Heart left ventricle (tissue), 16 donors: ENCODE measurements at regions not wholly inside any gene's neighbourhood (a gene's known extent, or its start where the extent isn't known, plus 50 kb on each side); places are given as distances from the start of the nearest gene placed in this dataset.

ENCODE experiments used
- ATAC-seq, 4 donors: fragments of 200-7000 bp; cut with Tn5 transposase; one replicate each; pipeline ENCODE4 v1.9.1; 2020 to 2022; ENCODE audit warnings: moderate library complexity in 4 of 4, mild to moderate bottlenecking in 3 of 4, moderate number of reproducible peaks in 1 of 4
- DNase-seq, 5 donors: peaks; one replicate each; pipeline ENCODE4 v3.0.0-alpha.2; 2020
- H3K27ac ChIP-seq, 12 donors: fragments of 200-600 bp; sonication (generic) in 4 of 12; one replicate each; pipeline versions ENCODE4 v1.5.0 to v1.8.0; 2016 to 2022; ENCODE audit warnings: mild to moderate bottlenecking in 2 of 12
- H3K27me3 ChIP-seq, 9 donors: fragments of 200-600 bp; sonication (generic) in 2 of 9; one replicate each; pipeline versions ENCODE4 v1.5.1 to v1.8.0; 2016 to 2022; ENCODE audit warnings: mild to moderate bottlenecking in 3 of 9
- H3K36me3 ChIP-seq, 9 donors: fragments of 200-600 bp; sonication (generic) in 2 of 9; one replicate each; pipeline versions ENCODE4 v1.5.0 to v1.8.0; 2018 to 2022; ENCODE audit warnings: mild to moderate bottlenecking in 2 of 9
- H3K4me1 ChIP-seq, 12 donors: fragments of 200-600 bp; sonication (generic) in 4 of 12; one replicate each; pipeline versions ENCODE4 v1.5.0 to v1.8.0; 2016 to 2022; ENCODE audit warnings: mild to moderate bottlenecking in 3 of 12
- H3K4me3 ChIP-seq, 12 donors: fragments of 200-600 bp; sonication (generic) in 4 of 12; one replicate each; pipeline versions ENCODE4 v1.5.0 to v1.8.0; 2017 to 2022; ENCODE audit warnings: mild to moderate bottlenecking in 9 of 12, moderate library complexity in 4 of 12
- H3K9me3 ChIP-seq, 12 donors: fragments of 200-600 bp; sonication (generic) in 4 of 12; one replicate each; pipeline versions ENCODE4 v1.5.0 to v1.8.0; 2016 to 2022; ENCODE audit warnings: mild to moderate bottlenecking in 1 of 12
- CTCF ChIP-seq, 12 donors: fragments of 200-600 bp; sonication (generic) in 4 of 12; IDR thresholded peaks; one replicate each; pipeline versions ENCODE4 v1.5.0 to v1.8.0; 2018 to 2022; ENCODE audit warnings: antibody characterized with exemption in 12 of 12, mild to moderate bottlenecking in 5 of 12
- POLR2A ChIP-seq, 2 donors: fragments of 450-650 bp; IDR thresholded peaks; one replicate each; pipeline ENCODE4 v1.6.1; 2017; ENCODE audit warnings: antibody characterized with exemption in 2 of 2, mild to moderate bottlenecking in 2 of 2, moderate library complexity in 2 of 2
- WGBS, 4 donors: extraction: QIAGEN DNeasy Blood & Tissue Kit in 2 of 4; methylation state at CpG; one replicate each; pipeline versions ENCODE4 v1.1.5 to v1.1.7; 2013 to 2018; 5-methylcytosine and 5-hydroxymethylcytosine counted together
- intact Hi-C, 10 donors: fragments of 100-400 bp; cut with DNase I; formaldehyde crosslinking; loops; one replicate each; pipeline versions ENCODE4 v1.11.1 to v1.14.2; 2022
- donor health status: ischemic (EF 13 %, LVEDD 7.1; RV severe dilation, severe dysfunction).
- donor health status: healthy with polysubstance abuse.
- donor health status: DM: no; HTN: yes; CAD: no.
- donor health status: DM: no; HTN: no; CAD: no.
- donor health status: ischemic (EF 25% LVEDD 6.9; RV normal size, moderate dysfunction).
- donor health status: ischemic (EF 25% LVEDD 5.7; RV mildly dilated, moderate dysfunction).
- donor health status: healthy.
- donor health status: DM: yes; HTN: yes; CAD: no.
- donor health status: ischemic (EF 35%, LVEDD 5.7; RV mildly dilated, moderate dysfunction).
- donor health status: nonischemic (EF 11% LVEDD 7.7; RV severe dilation, severe dysfunction).
- donor health status: DM: yes; HTN: yes; CAD: no.
- donor health status: PGD.
- donor health status: ischemic (EF 29% LVEDD 5.4; RV normal size, mild dysfunction).
- donor health status: nonischemic (EF 23%, LVEDD 6.1; RV moderate dilation, normal function).

GRCh38 chr11:101267654-101268053 lies 138.0 kb upstream of the PGR start:
- no peak for ATAC-seq
- no peak overlapping the region for H3K27ac ChIP-seq
- H3K36me3 ChIP-seq, result no peaks in the 10 kb centered on the region
- no peak for DNase-seq
- TF ChIP-seq POLR2A (IDR thresholded peaks at IDR 0.05), result no peak
- no peak for TF ChIP-seq CTCF (IDR thresholded peaks at IDR 0.05)
- H3K4me3 ChIP-seq, result no peak overlapping the region
- intact Hi-C loops, result no loop called here
- H3K27me3 ChIP-seq, result no peaks in the 10 kb centered on the region
- no peaks in the 10 kb centered on the region for H3K4me1 ChIP-seq
- peaks cover 0 to 5% (median 0%) of the 10 kb centered on the region in 12 donors for H3K9me3 ChIP-seq

GRCh38 chr11:101264306-101264705 lies 134.7 kb upstream of the PGR start:
- H3K9me3 ChIP-seq, result peaks cover 0 to 5% (median 0%) of the 10 kb centered on the region in 12 donors
- ATAC-seq (no peak), DNase-seq (no peak)
- 56 to 64% (median 61%) methylated on average over 4 of the region's 4 CpGs for WGBS, 4 donors
- H3K27me3 ChIP-seq, result no peaks in the 10 kb centered on the region
- no peak overlapping the region for H3K27ac ChIP-seq
- intact Hi-C loops, result no loop called here
- no peak overlapping the region for H3K4me3 ChIP-seq
- H3K4me1 ChIP-seq, result no peaks in the 10 kb centered on the region
- no peak for TF ChIP-seq CTCF (IDR thresholded peaks at IDR 0.05)
- TF ChIP-seq POLR2A (IDR thresholded peaks at IDR 0.05), result no peak
- no peaks in the 10 kb centered on the region for H3K36me3 ChIP-seq

GRCh38 chr11:101262995-101263394 lies 133.4 kb upstream of the PGR start:
- no peaks in the 10 kb centered on the region for H3K27me3 ChIP-seq
- H3K4me3 ChIP-seq, result no peak overlapping the region
- ATAC-seq (no peak), DNase-seq (no peak)
- no peaks in the 10 kb centered on the region for H3K4me1 ChIP-seq
- no peaks in the 10 kb centered on the region for H3K36me3 ChIP-seq
- no peaks in the 10 kb centered on the region for H3K9me3 ChIP-seq
- no peak for TF ChIP-seq CTCF (IDR thresholded peaks at IDR 0.05)
- TF ChIP-seq POLR2A (IDR thresholded peaks at IDR 0.05), result no peak
- 83 to 95% (median 86%) methylated on average over 1 of the region's 1 CpG for WGBS, 4 donors
- H3K27ac ChIP-seq, result no peak overlapping the region
- intact Hi-C loops, result no loop called here

- TF ChIP-seq CTCF (IDR thresholded peaks at IDR 0.05), result no peak
- no peak for TF ChIP-seq POLR2A (IDR thresholded peaks at IDR 0.05)
- ATAC-seq (no peak), DNase-seq (no peak)
- Histone ChIP-seq H3K27ac (no peak overlapping the region), H3K4me1 (no peaks in the 10 kb centered on the region), H3K36me3 (no peaks in the 10 kb centered on the region), H3K4me3 (no peak overlapping the region), H3K9me3 (no peaks in the 10 kb centered on the region), H3K27me3 (no peaks in the 10 kb centered on the region)
- 81 to 91% (median 88%) methylated on average over 1 of the region's 1 CpG for WGBS, 4 donors
- intact Hi-C loops, result no loop called here
Observed at GRCh38 chr11:101262258-101262657, 132.6 kb upstream of the PGR start.
